Superior temporal gyrus (tissue), 1 donor: ENCODE measurements at regions not wholly inside any gene's neighbourhood (a gene's known extent, or its start where the extent isn't known, plus 50 kb on each side); places are given as distances from the start of the nearest gene placed in this dataset.
A peak's percentile ranks its signal among the peaks of the same experiment; 100 is the strongest.

Source experiments
- DNase-seq: peaks from one replicate; pipeline ENCODE4 v3.0.0-alpha.2; 2016; ENCODE audit errors: extremely low spot score

- DNase-seq, result no peak
These were observed 843.6 kb upstream of the NECTIN3 start for GRCh38 chr3:110227991-110228390.

- no peak for DNase-seq
These were observed 836.8 kb upstream of the NECTIN3 start for GRCh38 chr3:110234831-110235230.

- no peak for DNase-seq
These were observed 834.5 kb upstream of the NECTIN3 start for GRCh38 chr3:110236976-110237610.

- no peak for DNase-seq
These were observed 828.5 kb upstream of the NECTIN3 start for GRCh38 chr3:110243081-110243480.

- DNase-seq, result no peak
These were observed 824.7 kb upstream of the NECTIN3 start for GRCh38 chr3:110246796-110247376.

GRCh38 chr3:110248666-110249065 is 823.0 kb upstream of the NECTIN3 start:
- DNase-seq, result no peak

- no peak for DNase-seq
These were observed 817.8 kb upstream of the NECTIN3 start for GRCh38 chr3:110253794-110254193.

GRCh38 chr3:110254591-110254990 is 817.0 kb upstream of the NECTIN3 start:
- no peak for DNase-seq

- DNase-seq, result no peak
These were observed 810.5 kb upstream of the NECTIN3 start for GRCh38 chr3:110261141-110261540.

- DNase-seq, result no peak
These were observed 808.7 kb upstream of the NECTIN3 start for GRCh38 chr3:110262896-110263295.

- no peak for DNase-seq
These were observed 806.3 kb upstream of the NECTIN3 start for GRCh38 chr3:110265302-110265701.

- no peak for DNase-seq
These were observed 804.2 kb upstream of the NECTIN3 start for GRCh38 chr3:110267304-110267845.

- DNase-seq, result no peak
These were observed 799.1 kb upstream of the NECTIN3 start for GRCh38 chr3:110272525-110272924.

GRCh38 chr3:110291886-110292501 is 779.6 kb upstream of the NECTIN3 start:
- DNase-seq, result no peak

- peak; percentile 33 for DNase-seq
These were observed 778.0 kb upstream of the NECTIN3 start for GRCh38 chr3:110293660-110294059.

- DNase-seq, result no peak
These were observed 774.7 kb upstream of the NECTIN3 start for GRCh38 chr3:110296885-110297284.

- DNase-seq, result peak; percentile 48
These were observed 769.8 kb upstream of the NECTIN3 start for GRCh38 chr3:110301781-110302180.

- no peak for DNase-seq
These were observed 764.4 kb upstream of the NECTIN3 start for GRCh38 chr3:110307065-110307809.

- no peak for DNase-seq
These were observed 760.1 kb upstream of the NECTIN3 start for GRCh38 chr3:110311541-110311940.

GRCh38 chr3:110314512-110315114 is 757.0 kb upstream of the NECTIN3 start:
- DNase-seq, result peak; percentile 87

- no peak for DNase-seq
These were observed 753.5 kb upstream of the NECTIN3 start for GRCh38 chr3:110318108-110318507.

GRCh38 chr3:110323349-110323748 is 748.3 kb upstream of the NECTIN3 start:
- no peak for DNase-seq
